Peyer's patch (tissue), 4 donors: ENCODE measurements at regions not wholly inside any gene's neighbourhood (a gene's known extent, or its start where the extent isn't known, plus 50 kb on each side); places are given as distances from the start of the nearest gene placed in this dataset.

Experiments
- DNase-seq, 3 donors: peaks; one replicate each; pipeline ENCODE4 v3.0.0-alpha.2; 2017 to 2019
- H3K27ac ChIP-seq, 4 donors: fragments of 200-600 bp; sonication (generic); one replicate each; pipeline ENCODE4 v1.5.1; 2016 to 2019
- H3K27me3 ChIP-seq, 2 donors: fragments of 200-600 bp; sonication (generic); one replicate each; pipeline ENCODE4 v1.5.1; 2019
- H3K36me3 ChIP-seq, 3 donors: fragments of 200-600 bp; sonication (generic); one replicate each; pipeline ENCODE4 v1.5.1; 2016 to 2019
- H3K4me1 ChIP-seq, 4 donors: fragments of 200-600 bp; sonication (generic); one replicate each; pipeline ENCODE4 v1.5.1; 2016 to 2019
- H3K4me3 ChIP-seq, 4 donors: fragments of 200-600 bp; sonication (generic); 1 replicate in 3 of 4; 2 replicates in 1 of 4; pipeline ENCODE4 v1.5.1; 2016 to 2019; ENCODE audit warnings: mild to moderate bottlenecking in 1 of 4
- H3K9me3 ChIP-seq, 4 donors: fragments of 200-600 bp; sonication (generic); one replicate each; pipeline ENCODE4 v1.5.1; 2016 to 2019; ENCODE audit warnings: mild to moderate bottlenecking in 1 of 4
- CTCF ChIP-seq, 6 experiments: fragments of 450-650 bp in 4 of 6; fragments of 200-600 bp in 2 of 6; sonication (generic) in 1 of 6; IDR thresholded peaks; one replicate each; pipeline ENCODE4 v1.5.1; 2017 to 2019; ENCODE audit warnings: antibody characterized with exemption in 6 of 6, mild to moderate bottlenecking in 3 of 6, moderate library complexity in 1 of 6
- POLR2A ChIP-seq, 2 donors: fragments of 450-650 bp; IDR thresholded peaks; one replicate each; pipeline ENCODE4 v1.5.1; 2017; ENCODE audit warnings: antibody characterized with exemption in 2 of 2, mild to moderate bottlenecking in 2 of 2, moderate library complexity in 2 of 2

DNA sequence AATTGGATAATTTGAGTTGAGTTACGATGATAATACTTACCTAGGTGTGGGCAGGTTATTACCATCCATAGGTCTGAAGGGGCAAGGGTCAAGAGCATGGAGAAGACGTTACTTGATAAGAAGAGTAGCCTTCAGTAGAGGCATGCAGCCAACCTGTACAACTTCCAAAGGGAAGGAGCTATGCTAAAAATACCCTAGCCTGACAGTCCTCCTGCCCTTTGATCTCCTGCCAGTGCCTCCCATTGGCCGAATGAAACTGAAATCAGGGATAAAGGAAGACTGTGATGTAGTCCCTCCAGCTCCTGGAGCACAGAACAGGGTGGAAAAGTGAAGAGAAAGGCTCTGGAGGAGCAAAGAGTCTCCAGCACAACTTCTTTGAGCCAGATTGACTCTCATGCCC lies 487.4 kb downstream of the ADCYAP1 start:
- H3K27me3 ChIP-seq, result no peaks in the 10 kb centered on the region
- H3K4me3 ChIP-seq, result no peak overlapping the region
- no peaks in the 10 kb centered on the region for H3K4me1 ChIP-seq
- H3K36me3 ChIP-seq, result no peaks in the 10 kb centered on the region
- H3K9me3 ChIP-seq, result no peaks in the 10 kb centered on the region
- no peak for DNase-seq
- no peak for TF ChIP-seq CTCF (IDR thresholded peaks at IDR 0.05)
- H3K27ac ChIP-seq, result no peak overlapping the region

DNA sequence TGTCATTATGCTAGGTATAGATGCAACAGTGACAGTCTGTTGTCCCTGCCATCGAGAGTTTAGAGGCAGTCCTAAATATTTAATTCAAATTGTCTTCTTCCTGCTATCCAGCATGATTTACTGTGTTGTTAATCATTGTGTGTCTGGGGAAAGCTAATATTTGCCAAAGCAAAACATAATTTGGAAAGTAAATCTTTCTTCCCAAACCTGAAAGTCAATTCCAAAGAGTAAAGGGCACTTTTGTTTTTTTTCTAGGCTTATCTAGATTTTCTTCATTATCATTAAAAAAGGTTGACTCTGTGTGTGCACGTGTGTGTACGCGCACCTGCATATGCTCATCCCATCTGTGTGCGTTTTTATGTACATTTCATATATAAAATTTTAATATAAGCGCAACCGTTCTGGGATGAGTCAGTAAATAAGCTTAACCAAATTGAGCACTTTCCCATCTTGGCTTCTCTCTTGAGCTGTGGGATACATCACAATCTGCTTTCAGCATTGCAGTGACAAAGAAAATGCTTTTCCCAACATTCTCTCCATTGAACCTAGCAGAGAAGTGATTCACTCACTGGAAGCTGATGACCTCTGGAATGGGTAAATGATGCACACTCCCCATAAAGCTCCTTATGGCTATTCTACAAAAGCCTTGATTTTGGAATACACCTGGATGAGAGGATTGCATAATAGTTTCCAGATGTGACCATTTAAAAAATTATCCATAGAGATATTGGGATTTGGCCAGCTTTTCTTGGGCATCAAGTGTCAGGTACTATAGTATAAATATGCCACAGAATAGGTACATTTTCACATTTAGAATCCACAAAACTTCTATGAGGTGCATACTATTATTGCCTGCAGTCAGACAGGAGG lies 488.4 kb downstream of the ADCYAP1 start:
- DNase-seq, result no peak
- Histone ChIP-seq H3K4me1 (no peaks in the 10 kb centered on the region), H3K27me3 (no peaks in the 10 kb centered on the region), H3K27ac (no peak overlapping the region), H3K4me3 (no peak overlapping the region), H3K9me3 (no peaks in the 10 kb centered on the region), H3K36me3 (no peaks in the 10 kb centered on the region)
- TF ChIP-seq CTCF (IDR thresholded peaks at IDR 0.05) (no peak), POLR2A (IDR thresholded peaks at IDR 0.05) (no peak)

GRCh38 chr18:1393929-1394328 lies 489.3 kb downstream of the ADCYAP1 start:
- H3K4me1 ChIP-seq, result no peaks in the 10 kb centered on the region
- H3K27me3 ChIP-seq, result no peaks in the 10 kb centered on the region
- H3K9me3 ChIP-seq, result no peaks in the 10 kb centered on the region
- H3K4me3 ChIP-seq, result no peak overlapping the region
- H3K36me3 ChIP-seq, result no peaks in the 10 kb centered on the region
- no peak overlapping the region for H3K27ac ChIP-seq
- no peak for TF ChIP-seq POLR2A (IDR thresholded peaks at IDR 0.05)
- TF ChIP-seq CTCF (IDR thresholded peaks at IDR 0.05), result no peak
- no peak for DNase-seq

DNA sequence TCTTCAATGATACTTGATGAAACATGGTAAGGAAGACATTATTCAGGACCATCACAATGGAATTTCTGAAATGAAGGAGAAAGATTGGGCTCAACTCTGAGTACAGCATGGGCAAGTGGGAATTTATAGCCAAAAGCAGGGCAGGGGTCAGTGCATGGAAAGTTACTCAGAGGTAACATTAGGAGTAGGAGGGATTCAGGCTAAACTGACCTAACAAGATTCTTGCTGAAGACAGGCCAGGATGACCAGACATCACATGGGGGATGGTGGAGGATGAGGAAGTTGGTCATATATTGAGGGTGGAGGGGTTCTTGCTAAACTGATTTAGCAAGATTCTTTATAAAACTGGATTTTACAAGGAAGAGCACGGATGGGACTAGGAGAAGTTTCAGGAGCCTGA lies 489.8 kb downstream of the ADCYAP1 start:
- no peaks in the 10 kb centered on the region for H3K27me3 ChIP-seq
- TF ChIP-seq POLR2A (IDR thresholded peaks at IDR 0.05), result no peak
- TF ChIP-seq CTCF (IDR thresholded peaks at IDR 0.05), result no peak
- DNase-seq, result no peak
- no peak overlapping the region for H3K27ac ChIP-seq
- H3K9me3 ChIP-seq, result no peaks in the 10 kb centered on the region
- no peaks in the 10 kb centered on the region for H3K4me1 ChIP-seq
- no peak overlapping the region for H3K4me3 ChIP-seq
- no peaks in the 10 kb centered on the region for H3K36me3 ChIP-seq

DNA sequence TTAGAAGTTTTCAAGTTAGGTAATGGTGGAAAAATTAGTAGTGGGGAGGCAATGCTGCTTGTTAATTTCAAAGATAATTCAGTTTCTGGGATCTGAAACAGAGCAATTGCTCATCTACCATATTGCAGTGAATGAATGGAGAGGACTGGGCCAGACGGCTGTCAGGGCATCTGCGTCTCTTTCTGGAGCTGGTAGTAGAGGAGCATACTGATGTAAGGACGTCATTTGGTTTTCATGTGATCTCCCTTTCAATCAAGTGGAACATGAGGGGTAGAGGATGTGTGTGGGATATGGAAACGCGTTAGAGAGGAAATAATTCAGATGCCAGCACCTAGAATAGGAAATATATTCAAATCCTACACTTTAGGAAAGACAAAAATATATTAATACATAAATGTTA lies 490.3 kb downstream of the ADCYAP1 start:
- Histone ChIP-seq H3K4me3 (no peak overlapping the region), H3K9me3 (no peaks in the 10 kb centered on the region), H3K36me3 (no peaks in the 10 kb centered on the region), H3K27me3 (no peaks in the 10 kb centered on the region), H3K27ac (no peak overlapping the region), H3K4me1 (no peaks in the 10 kb centered on the region)
- no peak for DNase-seq
- TF ChIP-seq CTCF (IDR thresholded peaks at IDR 0.05) (no peak), POLR2A (IDR thresholded peaks at IDR 0.05) (no peak)
